SJSA1 (cell line): ENCODE measurements at regions not wholly inside any gene's neighbourhood (a gene's known extent, or its start where the extent isn't known, plus 50 kb on each side); places are given as distances from the start of the nearest gene placed in this dataset.

Experiments
- DNase-seq, 2 experiments: peaks; one replicate each; pipeline ENCODE4 v3.0.0-alpha.2; 2015 to 2020; ENCODE audit warnings: low spot score in 2 of 2, low read depth in 1 of 2
- H3K27ac ChIP-seq: fragments of 250-450 bp; sonication (Bioruptor Pico); 2 replicates; pipeline ENCODE4 v1.5.1; 2020; ENCODE audit warnings: mild to moderate bottlenecking, moderate library complexity
- H3K27me3 ChIP-seq: fragments of 250-450 bp; sonication (Bioruptor Pico); replicated peaks from 2 replicates; pipeline ENCODE4 v1.5.1; 2020; ENCODE audit warnings: mild to moderate bottlenecking, moderate library complexity
- H3K36me3 ChIP-seq: fragments of 250-450 bp; sonication (Bioruptor Pico); 2 replicates; pipeline ENCODE4 v1.5.1; 2020; ENCODE audit warnings: mild to moderate bottlenecking
- H3K4me1 ChIP-seq: fragments of 250-450 bp; sonication (Bioruptor Pico); replicated peaks from 2 replicates; pipeline ENCODE4 v1.6.1; 2021; ENCODE audit warnings: mild to moderate bottlenecking
- H3K4me3 ChIP-seq: fragments of 250-450 bp; sonication (Bioruptor Pico); 2 replicates; pipeline ENCODE4 v1.5.1; 2020; ENCODE audit warnings: mild to moderate bottlenecking
- H3K9me3 ChIP-seq: fragments of 250-450 bp; sonication (Bioruptor Pico); replicated peaks from 2 replicates; pipeline ENCODE4 v1.5.1; 2020; ENCODE audit warnings: mild to moderate bottlenecking

- no peaks in the 10 kb centered on the region for H3K9me3 ChIP-seq
- H3K4me3 ChIP-seq: no peak overlapping the region
- peaks cover 30% of the 10 kb centered on the region for H3K4me1 ChIP-seq
- H3K27ac ChIP-seq: peak overlapping the region; percentile 60
- no peak for DNase-seq
- no peaks in the 10 kb centered on the region for H3K27me3 ChIP-seq
- no peaks in the 10 kb centered on the region for H3K36me3 ChIP-seq
Measured at GRCh38 chrX:14363728-14364127, 165.6 kb upstream of the GLRA2 start.

- Histone ChIP-seq H3K27me3 (no peaks in the 10 kb centered on the region), H3K27ac (peak overlapping the region; percentile 78), H3K9me3 (no peaks in the 10 kb centered on the region), H3K36me3 (no peaks in the 10 kb centered on the region), H3K4me3 (no peak overlapping the region), H3K4me1 (peaks cover 30% of the 10 kb centered on the region)
- DNase-seq: peak in 1 of 2 experiments; percentile 60
Measured at GRCh38 chrX:14362721-14363120, 166.6 kb upstream of the GLRA2 start.

GRCh38 chrX:14361435-14361834, 167.9 kb upstream of the GLRA2 start:
- H3K27me3 ChIP-seq: no peaks in the 10 kb centered on the region
- H3K36me3 ChIP-seq: no peaks in the 10 kb centered on the region
- H3K27ac ChIP-seq: no peak overlapping the region
- no peaks in the 10 kb centered on the region for H3K9me3 ChIP-seq
- DNase-seq: no peak
- H3K4me1 ChIP-seq: peaks cover 38% of the 10 kb centered on the region
- no peak overlapping the region for H3K4me3 ChIP-seq

DNA sequence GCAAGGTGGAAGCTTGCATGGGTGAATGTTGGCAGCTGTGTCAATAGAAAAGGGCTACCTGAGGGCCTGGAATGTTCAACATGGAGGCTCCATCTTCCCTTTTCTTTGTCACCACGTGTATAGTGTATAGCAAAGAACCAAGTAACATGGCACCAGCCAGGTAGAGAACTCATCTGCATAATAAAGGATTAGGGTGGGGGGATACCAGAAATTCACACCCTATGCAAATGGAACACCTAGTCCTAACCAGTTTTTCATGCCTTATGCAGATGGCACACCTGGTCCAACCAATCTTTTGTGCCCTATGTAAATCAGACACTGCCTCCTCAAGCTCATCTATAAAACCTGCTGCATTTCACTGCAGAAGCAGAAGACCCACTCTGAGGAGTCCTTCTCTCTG, 169.6 kb upstream of the GLRA2 start:
- Histone ChIP-seq H3K27me3 (no peaks in the 10 kb centered on the region), H3K9me3 (no peaks in the 10 kb centered on the region), H3K36me3 (no peaks in the 10 kb centered on the region), H3K27ac (no peak overlapping the region), H3K4me1 (peaks cover 46% of the 10 kb centered on the region), H3K4me3 (no peak overlapping the region)
- no peak for DNase-seq

DNA sequence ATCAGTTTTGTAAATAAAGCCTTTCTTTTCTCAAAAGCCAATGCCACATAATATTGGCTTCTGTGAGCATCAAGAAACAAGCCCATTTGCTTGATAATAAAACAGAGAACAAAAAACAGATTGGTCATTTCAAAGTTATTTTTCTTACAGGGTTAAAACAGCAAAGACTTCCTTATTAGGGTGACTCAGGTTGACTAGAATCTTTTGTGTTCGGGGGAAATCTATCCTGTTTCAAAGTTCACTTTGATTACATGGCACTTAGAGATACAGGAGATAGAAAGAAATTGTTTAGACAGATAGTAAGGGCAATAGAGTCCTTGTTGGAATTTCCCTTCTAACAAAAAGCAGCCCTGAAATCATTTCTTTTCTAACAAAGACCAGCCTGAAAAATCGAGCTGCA, 170.0 kb upstream of the GLRA2 start:
- H3K27ac ChIP-seq: no peak overlapping the region
- peak in 1 of 2 experiments; percentile 13 for DNase-seq
- H3K4me3 ChIP-seq: no peak overlapping the region
- H3K4me1 ChIP-seq: peaks cover 46% of the 10 kb centered on the region
- H3K9me3 ChIP-seq: no peaks in the 10 kb centered on the region
- H3K36me3 ChIP-seq: no peaks in the 10 kb centered on the region
- no peaks in the 10 kb centered on the region for H3K27me3 ChIP-seq

GRCh38 chrX:14357314-14357713, 172.0 kb upstream of the GLRA2 start:
- Histone ChIP-seq H3K4me1 (peaks cover 36% of the 10 kb centered on the region), H3K27me3 (no peaks in the 10 kb centered on the region), H3K4me3 (no peak overlapping the region), H3K36me3 (no peaks in the 10 kb centered on the region), H3K27ac (no peak overlapping the region), H3K9me3 (no peaks in the 10 kb centered on the region)
- no peak for DNase-seq

- no peak overlapping the region for H3K27ac ChIP-seq
- H3K27me3 ChIP-seq: no peaks in the 10 kb centered on the region
- no peaks in the 10 kb centered on the region for H3K9me3 ChIP-seq
- H3K36me3 ChIP-seq: no peaks in the 10 kb centered on the region
- H3K4me3 ChIP-seq: no peak overlapping the region
- DNase-seq: peak in 1 of 2 experiments; percentile 2
- peaks cover 41% of the 10 kb centered on the region for H3K4me1 ChIP-seq
Measured at GRCh38 chrX:14356401-14356800, 172.9 kb upstream of the GLRA2 start.

- no peak for DNase-seq
- peaks cover 42% of the 10 kb centered on the region for H3K4me1 ChIP-seq
- no peaks in the 10 kb centered on the region for H3K27me3 ChIP-seq
- no peaks in the 10 kb centered on the region for H3K36me3 ChIP-seq
- no peaks in the 10 kb centered on the region for H3K9me3 ChIP-seq
- H3K27ac ChIP-seq: no peak overlapping the region
- H3K4me3 ChIP-seq: no peak overlapping the region
Measured at GRCh38 chrX:14355556-14355955, 173.8 kb upstream of the GLRA2 start.

DNA sequence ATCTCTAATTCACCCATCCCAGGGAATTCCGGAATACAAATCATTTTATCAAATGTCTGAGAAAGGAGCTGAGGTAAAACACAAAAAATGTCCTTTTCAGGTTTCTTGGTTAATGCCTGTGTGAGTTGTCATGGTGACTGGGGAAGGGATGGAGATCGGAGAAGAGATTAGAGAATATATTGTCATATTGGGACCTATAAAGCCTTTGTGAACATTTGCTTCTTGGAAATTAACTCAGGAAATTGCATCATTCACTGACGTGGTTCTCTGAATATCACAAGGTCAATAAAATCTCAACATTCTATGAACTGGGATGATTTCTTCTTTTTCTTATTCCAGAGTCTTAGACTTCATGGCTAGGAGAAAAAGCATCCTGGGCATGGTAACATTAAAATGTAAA, 174.8 kb upstream of the GLRA2 start:
- H3K27me3 ChIP-seq: no peaks in the 10 kb centered on the region
- peaks cover 39% of the 10 kb centered on the region for H3K4me1 ChIP-seq
- no peak for DNase-seq
- no peak overlapping the region for H3K4me3 ChIP-seq
- no peaks in the 10 kb centered on the region for H3K36me3 ChIP-seq
- no peak overlapping the region for H3K27ac ChIP-seq
- H3K9me3 ChIP-seq: no peaks in the 10 kb centered on the region

- peak overlapping the region; percentile 66 for H3K27ac ChIP-seq
- H3K4me3 ChIP-seq: no peak overlapping the region
- no peaks in the 10 kb centered on the region for H3K27me3 ChIP-seq
- peak in 1 of 2 experiments; percentile 12 for DNase-seq
- no peaks in the 10 kb centered on the region for H3K9me3 ChIP-seq
- peaks cover 32% of the 10 kb centered on the region for H3K4me1 ChIP-seq
- no peaks in the 10 kb centered on the region for H3K36me3 ChIP-seq
Measured at GRCh38 chrX:14352511-14352910, 176.8 kb upstream of the GLRA2 start.

DNA sequence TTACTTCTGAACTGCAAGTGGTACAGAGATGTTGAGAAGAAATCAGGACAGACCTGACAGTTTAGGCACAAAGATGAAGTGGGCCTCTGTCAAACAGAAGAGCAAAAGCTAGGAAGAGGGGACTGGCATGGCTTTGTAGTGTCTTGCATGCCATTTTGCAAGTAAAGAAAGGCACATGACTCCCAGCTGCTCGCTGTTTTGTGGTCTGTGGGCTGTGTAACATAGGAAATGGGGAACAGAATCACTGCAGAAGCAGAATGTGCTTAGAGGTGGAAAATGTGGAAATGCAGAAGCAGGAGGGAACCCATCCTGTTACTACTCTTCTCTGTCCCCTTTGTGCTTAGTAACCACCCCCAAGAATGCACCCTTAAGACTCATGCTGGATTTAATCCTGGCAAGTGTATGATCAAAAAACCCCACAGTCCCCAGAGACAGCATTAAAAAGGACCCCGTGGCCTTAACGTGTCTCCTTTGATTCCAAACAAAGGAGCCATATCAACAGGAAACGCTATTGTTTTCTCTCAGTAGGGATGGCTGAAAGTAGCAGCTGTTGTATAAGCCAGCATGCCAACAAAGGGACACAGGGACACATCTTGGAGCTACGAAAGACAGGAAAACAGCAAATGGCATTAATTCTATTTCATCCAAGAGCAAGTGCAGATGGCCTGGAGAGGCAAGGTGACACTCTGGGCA, 177.6 kb upstream of the GLRA2 start:
- Histone ChIP-seq H3K9me3 (no peaks in the 10 kb centered on the region), H3K36me3 (no peaks in the 10 kb centered on the region), H3K27ac (peak overlapping the region; percentile 66)

DNA sequence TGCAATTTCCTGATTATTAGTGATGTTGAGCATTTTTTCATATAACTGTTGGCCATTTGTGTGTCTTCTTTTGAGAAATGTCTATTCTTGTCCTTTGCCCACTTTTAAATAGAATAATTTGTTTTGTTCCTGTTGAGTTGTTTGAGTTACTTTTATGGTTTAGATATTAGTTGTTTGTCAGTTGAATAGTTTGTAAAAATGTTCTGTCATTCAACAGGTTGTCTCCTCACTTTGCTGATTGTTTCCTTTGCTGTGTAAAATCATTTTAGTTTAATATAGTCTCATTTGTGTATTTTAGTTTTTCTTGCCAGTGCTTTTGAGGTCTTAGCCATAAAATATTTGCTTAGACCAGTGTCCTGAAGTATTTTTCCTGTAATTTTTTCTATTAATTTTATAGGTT, 181.8 kb upstream of the GLRA2 start:
- Histone ChIP-seq H3K4me3 (no peak overlapping the region), H3K4me1 (peaks cover 11% of the 10 kb centered on the region), H3K27me3 (no peaks in the 10 kb centered on the region), H3K9me3 (no peaks in the 10 kb centered on the region), H3K27ac (no peak overlapping the region), H3K36me3 (no peaks in the 10 kb centered on the region)
- no peak for DNase-seq

More for the DNA sequence above, 177.6 kb upstream of the GLRA2 start:
- Histone ChIP-seq H3K27me3 (no peaks in the 10 kb centered on the region), H3K4me1 (peaks cover 27% of the 10 kb centered on the region), H3K4me3 (no peak overlapping the region)
- peak in 1 of 2 experiments; percentile 14 for DNase-seq

GRCh38 chrX:14344172-14344940, 185.0 kb upstream of the GLRA2 start:
- no peaks in the 10 kb centered on the region for H3K36me3 ChIP-seq
- no peaks in the 10 kb centered on the region for H3K27me3 ChIP-seq
- H3K4me3 ChIP-seq: no peak overlapping the region
- H3K27ac ChIP-seq: no peak overlapping the region
- no peaks in the 10 kb centered on the region for H3K9me3 ChIP-seq
- no peak for DNase-seq
- H3K4me1 ChIP-seq: no peaks in the 10 kb centered on the region

DNA sequence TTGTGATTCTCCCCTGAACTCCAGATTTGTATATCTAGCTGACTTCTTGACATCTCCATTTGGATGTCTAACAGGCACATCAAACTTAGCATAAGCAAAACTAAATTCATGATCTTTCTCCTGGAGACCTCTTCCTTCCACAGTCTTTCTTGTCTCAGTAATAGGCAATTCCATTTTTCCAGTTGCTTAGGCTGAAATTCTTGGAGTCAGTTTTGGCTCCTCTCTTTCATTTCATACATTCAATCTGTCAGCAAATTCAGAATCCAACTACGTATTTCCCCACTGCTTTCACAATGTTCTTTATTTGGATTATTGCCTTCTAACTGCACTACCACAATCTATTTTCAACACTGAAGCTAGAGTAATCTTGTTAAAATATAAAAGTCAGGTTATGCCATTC, 219.9 kb upstream of the GLRA2 start:
- Histone ChIP-seq H3K4me1 (no peaks in the 10 kb centered on the region), H3K4me3 (no peak overlapping the region), H3K27me3 (no peaks in the 10 kb centered on the region), H3K36me3 (no peaks in the 10 kb centered on the region), H3K27ac (no peak overlapping the region), H3K9me3 (no peaks in the 10 kb centered on the region)
- no peak for DNase-seq
